Skeletal muscle tissue (tissue), 3 donors: ENCODE measurements at regions not wholly inside any gene's neighbourhood (a gene's known extent, or its start where the extent isn't known, plus 50 kb on each side); places are given as distances from the start of the nearest gene placed in this dataset.

Experiments used
- H3K27ac ChIP-seq: one replicate; pipeline ENCODE4 v1.7.0; 2013; ENCODE audit warnings: mild to moderate bottlenecking, low read depth, low read length, inconsistent platforms
- H3K27me3 ChIP-seq, 3 donors: one replicate each; pipeline ENCODE4 v1.7.0; 2013; ENCODE audit warnings: low read length in 3 of 3; ENCODE audit not compliant: control insufficient read depth in 3 of 3, insufficient read depth in 3 of 3
- H3K36me3 ChIP-seq, 3 donors: one replicate each; pipeline ENCODE4 v1.7.0; 2013; ENCODE audit warnings: low read length in 3 of 3; ENCODE audit not compliant: control insufficient read depth in 3 of 3, insufficient read depth in 3 of 3
- H3K4me1 ChIP-seq, 3 donors: one replicate each; pipeline ENCODE4 v1.7.0; 2013; ENCODE audit warnings: low read length in 3 of 3, mild to moderate bottlenecking in 3 of 3; ENCODE audit not compliant: control insufficient read depth in 3 of 3, insufficient read depth in 3 of 3
- H3K4me3 ChIP-seq, 3 donors: one replicate each; pipeline ENCODE4 v1.7.0; 2013; ENCODE audit warnings: low read length in 3 of 3
- H3K9ac ChIP-seq, 3 donors: one replicate each; pipeline ENCODE4 v1.7.0; 2013; ENCODE audit warnings: low read length in 3 of 3, mild to moderate bottlenecking in 3 of 3, moderate library complexity in 2 of 3, low read depth in 1 of 3
- H3K9me3 ChIP-seq, 3 donors: one replicate each; pipeline ENCODE4 v1.7.0; 2013; ENCODE audit warnings: low read length in 3 of 3; ENCODE audit not compliant: control insufficient read depth in 3 of 3
- donor health status: Osteomylitis.

GRCh38 chr4:38347251-38347650, 316.7 kb upstream of the KLF3 start:
- Histone ChIP-seq H3K27ac (no peak overlapping the region), H3K9me3 (no peaks in the 10 kb centered on the region), H3K27me3 (no peaks in the 10 kb centered on the region), H3K4me3 (no peak overlapping the region), H3K9ac (no peak overlapping the region), H3K36me3 (no peaks in the 10 kb centered on the region), H3K4me1 (no peaks in the 10 kb centered on the region)

GRCh38 chr4:38354421-38354820, 309.6 kb upstream of the KLF3 start:
- H3K27ac ChIP-seq, result no peak overlapping the region
- H3K36me3 ChIP-seq, result no peaks in the 10 kb centered on the region
- H3K9me3 ChIP-seq, result no peaks in the 10 kb centered on the region
- H3K4me3 ChIP-seq, result no peak overlapping the region
- no peaks in the 10 kb centered on the region for H3K4me1 ChIP-seq
- no peaks in the 10 kb centered on the region for H3K27me3 ChIP-seq
- no peak overlapping the region for H3K9ac ChIP-seq

GRCh38 chr4:38354872-38355271, 309.1 kb upstream of the KLF3 start:
- H3K9me3 ChIP-seq, result no peaks in the 10 kb centered on the region
- no peak overlapping the region for H3K27ac ChIP-seq
- H3K36me3 ChIP-seq, result no peaks in the 10 kb centered on the region
- H3K4me3 ChIP-seq, result no peak overlapping the region
- no peak overlapping the region for H3K9ac ChIP-seq
- H3K27me3 ChIP-seq, result no peaks in the 10 kb centered on the region
- H3K4me1 ChIP-seq, result no peaks in the 10 kb centered on the region

- H3K9ac ChIP-seq, result no peak overlapping the region
- no peaks in the 10 kb centered on the region for H3K27me3 ChIP-seq
- no peaks in the 10 kb centered on the region for H3K36me3 ChIP-seq
- no peak overlapping the region for H3K4me3 ChIP-seq
- H3K9me3 ChIP-seq, result no peaks in the 10 kb centered on the region
- no peak overlapping the region for H3K27ac ChIP-seq
- H3K4me1 ChIP-seq, result no peaks in the 10 kb centered on the region
These were observed 307.3 kb upstream of the KLF3 start for GRCh38 chr4:38356686-38357085.

- no peaks in the 10 kb centered on the region for H3K4me1 ChIP-seq
- H3K9me3 ChIP-seq, result no peaks in the 10 kb centered on the region
- no peak overlapping the region for H3K27ac ChIP-seq
- no peak overlapping the region for H3K4me3 ChIP-seq
- H3K36me3 ChIP-seq, result no peaks in the 10 kb centered on the region
- H3K27me3 ChIP-seq, result no peaks in the 10 kb centered on the region
- H3K9ac ChIP-seq, result no peak overlapping the region
These were observed 306.5 kb upstream of the KLF3 start for GRCh38 chr4:38357546-38357945.

GRCh38 chr4:38359113-38359512, 304.9 kb upstream of the KLF3 start:
- H3K9ac ChIP-seq, result no peak overlapping the region
- H3K27me3 ChIP-seq, result no peaks in the 10 kb centered on the region
- H3K4me3 ChIP-seq, result no peak overlapping the region
- no peaks in the 10 kb centered on the region for H3K9me3 ChIP-seq
- no peaks in the 10 kb centered on the region for H3K36me3 ChIP-seq
- no peaks in the 10 kb centered on the region for H3K4me1 ChIP-seq
- no peak overlapping the region for H3K27ac ChIP-seq

GRCh38 chr4:38360201-38360600, 303.8 kb upstream of the KLF3 start:
- no peaks in the 10 kb centered on the region for H3K9me3 ChIP-seq
- H3K4me1 ChIP-seq, result no peaks in the 10 kb centered on the region
- H3K27me3 ChIP-seq, result no peaks in the 10 kb centered on the region
- no peaks in the 10 kb centered on the region for H3K36me3 ChIP-seq
- H3K4me3 ChIP-seq, result no peak overlapping the region
- no peak overlapping the region for H3K27ac ChIP-seq
- H3K9ac ChIP-seq, result no peak overlapping the region

- H3K27ac ChIP-seq, result no peak overlapping the region
- H3K4me3 ChIP-seq, result no peak overlapping the region
- no peaks in the 10 kb centered on the region for H3K27me3 ChIP-seq
- H3K9ac ChIP-seq, result no peak overlapping the region
- H3K36me3 ChIP-seq, result no peaks in the 10 kb centered on the region
- no peaks in the 10 kb centered on the region for H3K9me3 ChIP-seq
- H3K4me1 ChIP-seq, result peaks cover 0 to 5% (median 0%) of the 10 kb centered on the region in 3 donors
These were observed 299.5 kb upstream of the KLF3 start for GRCh38 chr4:38364383-38364963.

- Histone ChIP-seq H3K9me3 (no peaks in the 10 kb centered on the region), H3K27me3 (no peaks in the 10 kb centered on the region), H3K27ac (no peak overlapping the region), H3K36me3 (no peaks in the 10 kb centered on the region), H3K4me1 (peaks cover 0 to 5% (median 0%) of the 10 kb centered on the region in 3 donors), H3K4me3 (no peak overlapping the region), H3K9ac (no peak overlapping the region)
These were observed 298.7 kb upstream of the KLF3 start for GRCh38 chr4:38365261-38365660.

- H3K4me3 ChIP-seq, result no peak overlapping the region
- H3K36me3 ChIP-seq, result no peaks in the 10 kb centered on the region
- no peaks in the 10 kb centered on the region for H3K9me3 ChIP-seq
- peaks cover 0 to 5% (median 0%) of the 10 kb centered on the region in 3 donors for H3K4me1 ChIP-seq
- H3K27me3 ChIP-seq, result no peaks in the 10 kb centered on the region
- no peak overlapping the region for H3K9ac ChIP-seq
- H3K27ac ChIP-seq, result no peak overlapping the region
These were observed 298.2 kb upstream of the KLF3 start for GRCh38 chr4:38365748-38366310.
